Bone marrow (tissue), 2 donors: ENCODE measurements at regions not wholly inside any gene's neighbourhood (a gene's known extent, or its start where the extent isn't known, plus 50 kb on each side); places are given as distances from the start of the nearest gene placed in this dataset.

Experiments used
- DNase-seq, 2 donors: peaks; one replicate each; lab custom pipeline; 2025; lab: John Stamatoyannopoulos, UW

DNA sequence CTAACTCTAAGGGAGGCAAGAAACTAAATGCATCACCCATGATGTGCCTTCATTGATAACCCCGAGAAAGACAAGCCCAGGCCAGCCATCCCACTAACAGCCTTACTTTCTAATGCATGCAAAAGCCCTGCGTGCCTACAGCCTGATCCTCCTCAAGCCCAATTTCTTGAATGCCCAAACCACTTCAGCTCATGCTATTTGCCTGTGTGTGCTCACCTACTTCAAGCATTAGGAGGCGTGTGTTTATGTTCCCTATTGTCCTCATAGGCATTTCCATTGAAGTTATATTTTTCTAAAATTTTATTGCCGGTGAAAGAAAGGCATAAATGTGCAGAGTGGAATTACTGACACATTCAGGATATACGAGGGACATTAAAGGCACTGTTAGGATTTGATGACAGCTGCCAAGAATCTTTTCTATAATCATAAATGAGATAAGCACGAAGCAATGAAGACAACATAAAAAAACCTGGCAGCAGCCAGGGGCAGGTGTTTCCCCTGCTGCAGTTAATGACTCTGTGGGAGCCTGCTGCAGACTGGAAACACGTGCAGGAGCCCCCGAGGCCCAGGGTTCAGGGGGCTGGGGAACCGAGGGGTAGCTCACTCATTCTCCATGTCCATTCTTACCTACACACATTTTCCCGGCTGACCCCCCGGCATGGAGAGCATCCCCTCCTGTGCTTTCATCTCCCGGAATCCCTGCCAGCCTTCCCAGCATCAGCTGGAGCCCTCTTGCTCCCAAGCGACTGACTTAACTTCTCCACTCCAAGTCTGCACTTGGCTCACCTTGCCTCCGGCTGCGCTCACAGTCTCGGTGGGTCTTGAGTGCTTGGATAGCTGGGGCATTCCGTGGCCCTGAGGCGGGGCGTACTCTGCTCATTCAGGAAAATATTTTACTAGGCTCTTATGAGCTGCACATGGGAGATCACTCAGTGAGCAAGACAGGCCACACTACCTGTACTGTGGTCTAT lies 292.3 kb upstream of the SIX2 start:
- no peak for DNase-seq

- no peak for DNase-seq
These were observed 290.9 kb upstream of the SIX2 start for GRCh38 chr2:45300026-45300750.

- no peak for DNase-seq
These were observed 290.1 kb upstream of the SIX2 start for GRCh38 chr2:45299361-45299760.

DNA sequence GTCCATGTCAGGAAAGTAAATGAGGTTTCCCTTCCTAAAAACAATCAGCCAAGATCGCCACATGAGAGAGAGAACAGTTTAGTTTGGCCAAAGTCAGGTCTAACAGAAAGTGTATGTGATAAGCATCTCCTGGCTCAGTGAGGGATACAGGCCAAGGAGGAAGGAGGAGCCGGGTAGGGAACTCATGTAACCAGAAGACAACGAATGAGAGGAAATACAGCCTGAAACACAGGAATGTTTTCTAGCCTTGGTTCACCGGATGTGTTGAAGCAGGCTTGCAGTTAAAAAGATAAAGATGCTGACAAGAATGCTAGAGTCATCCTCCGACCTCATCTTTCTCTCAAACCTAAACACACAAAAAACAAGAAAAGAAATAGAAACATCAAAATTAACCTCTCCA lies 283.9 kb upstream of the SIX2 start:
- DNase-seq, result no peak

DNA sequence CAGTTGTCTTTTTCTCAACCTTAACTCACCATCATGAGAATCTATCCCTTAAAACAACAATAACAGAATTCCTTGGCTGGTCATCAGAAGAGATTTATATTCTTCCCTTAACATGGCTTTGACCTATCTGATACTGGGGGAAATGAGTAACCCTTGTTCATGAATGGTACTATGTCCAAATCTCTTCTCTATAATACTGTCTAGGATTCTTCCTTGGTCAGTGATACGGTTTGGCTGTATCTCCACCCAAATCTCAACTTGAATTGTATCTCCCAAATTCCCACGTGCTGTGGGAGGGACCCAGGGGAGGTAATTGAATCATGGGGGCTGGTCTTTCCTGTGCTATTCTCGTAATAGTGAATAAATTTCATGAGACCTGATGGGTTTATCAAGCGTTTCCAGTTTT lies 282.0 kb upstream of the SIX2 start:
- no peak for DNase-seq

DNA sequence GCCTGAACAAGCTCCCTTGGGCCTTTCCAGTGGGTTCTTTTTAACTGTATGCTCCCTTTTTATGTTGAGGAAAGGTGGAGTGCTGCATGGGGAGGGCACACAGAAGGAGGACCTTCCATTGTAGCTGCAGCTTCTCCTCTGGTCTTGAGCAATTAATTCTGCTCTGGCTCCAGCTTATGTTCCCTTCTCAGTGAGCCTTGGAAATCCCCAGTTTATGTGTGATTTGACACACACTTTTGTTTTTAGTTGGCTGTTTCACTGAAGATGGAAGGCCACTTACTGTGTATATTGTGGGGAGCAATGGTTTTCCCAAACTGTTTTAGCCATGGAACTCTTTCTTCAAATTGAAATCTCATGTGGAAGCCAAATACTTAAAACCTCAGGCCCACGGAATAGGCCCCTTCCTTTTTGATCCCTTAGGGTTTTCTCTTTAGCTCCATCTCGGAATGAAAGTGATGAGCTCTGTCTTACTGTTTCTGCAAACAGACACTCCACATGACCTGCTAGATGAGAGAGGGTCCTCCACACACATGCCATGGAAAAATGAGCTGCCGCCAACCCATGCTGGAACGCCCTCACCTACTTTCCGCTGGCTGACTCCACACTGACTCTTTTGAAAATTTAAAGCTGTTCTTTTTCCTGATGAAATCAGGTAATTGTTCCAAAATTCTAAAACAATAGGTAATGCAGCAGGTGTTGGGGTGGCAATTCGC lies 280.9 kb upstream of the SIX2 start:
- no peak for DNase-seq

DNA sequence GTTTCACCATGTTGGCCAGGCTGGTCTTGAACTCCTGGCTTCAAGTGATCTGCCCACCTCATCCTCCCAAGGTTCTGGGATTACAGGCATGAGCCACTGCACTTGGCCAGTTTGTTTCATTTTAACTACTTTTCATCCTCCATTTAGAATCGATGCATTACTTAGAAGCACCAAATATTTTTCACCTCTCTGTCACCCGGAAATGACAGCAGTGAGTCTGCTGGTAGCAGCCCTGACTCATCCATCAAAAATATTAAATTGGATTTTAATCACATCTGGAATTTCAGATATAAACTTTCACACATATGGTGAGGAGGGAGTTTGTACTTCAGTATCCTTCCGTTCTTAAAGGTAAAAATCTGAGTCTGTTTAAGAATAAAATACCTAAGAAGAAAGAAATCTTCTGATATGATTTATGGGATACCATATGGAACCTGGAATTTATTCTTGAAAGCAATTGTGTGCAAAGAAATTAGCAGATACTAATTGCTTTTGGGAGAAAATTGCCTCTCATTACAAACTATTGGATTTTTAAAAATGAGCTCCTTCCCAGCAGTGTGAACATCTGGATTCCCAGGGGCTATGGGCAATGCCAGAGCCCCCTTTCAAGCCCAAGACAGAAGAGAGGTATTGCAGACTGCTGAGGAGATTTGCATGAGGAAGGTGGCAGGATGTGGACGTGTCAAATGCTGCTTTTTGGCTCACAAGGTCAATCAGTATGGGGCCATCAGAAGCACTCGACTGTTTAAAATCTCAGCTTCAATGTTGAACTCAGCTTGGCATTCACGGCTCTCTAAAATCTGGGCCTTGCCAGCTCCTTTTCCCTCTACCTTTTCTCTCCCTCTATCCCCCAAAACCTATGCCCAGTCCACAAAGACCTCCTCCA lies 279.5 kb upstream of the SIX2 start:
- no peak for DNase-seq

DNA sequence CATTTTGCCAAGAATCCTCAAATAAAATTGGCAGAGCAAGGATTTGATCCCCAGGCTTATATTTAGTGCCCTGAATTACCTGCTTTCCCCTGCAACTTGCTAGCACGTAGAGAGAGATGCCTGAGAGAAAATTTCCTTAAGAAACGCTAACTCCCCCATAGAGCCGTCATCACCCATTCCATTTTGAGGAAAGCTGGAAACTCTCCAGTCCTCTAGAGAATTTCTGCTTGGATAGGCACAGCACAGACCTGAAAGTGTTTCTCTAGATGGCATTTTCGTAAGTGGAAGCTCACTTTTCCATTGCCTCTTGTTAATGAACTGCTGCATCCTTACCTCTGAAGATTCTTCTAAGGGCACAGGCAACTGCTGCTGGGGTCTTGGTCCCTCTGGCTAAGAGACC lies 277.8 kb upstream of the SIX2 start:
- no peak for DNase-seq

- no peak for DNase-seq
These were observed 276.6 kb upstream of the SIX2 start for GRCh38 chr2:45285771-45286390.

- DNase-seq, result no peak
These were observed 276.1 kb upstream of the SIX2 start for GRCh38 chr2:45285311-45285710.

GRCh38 chr2:45284621-45284995 lies 275.4 kb upstream of the SIX2 start:
- no peak for DNase-seq

DNA sequence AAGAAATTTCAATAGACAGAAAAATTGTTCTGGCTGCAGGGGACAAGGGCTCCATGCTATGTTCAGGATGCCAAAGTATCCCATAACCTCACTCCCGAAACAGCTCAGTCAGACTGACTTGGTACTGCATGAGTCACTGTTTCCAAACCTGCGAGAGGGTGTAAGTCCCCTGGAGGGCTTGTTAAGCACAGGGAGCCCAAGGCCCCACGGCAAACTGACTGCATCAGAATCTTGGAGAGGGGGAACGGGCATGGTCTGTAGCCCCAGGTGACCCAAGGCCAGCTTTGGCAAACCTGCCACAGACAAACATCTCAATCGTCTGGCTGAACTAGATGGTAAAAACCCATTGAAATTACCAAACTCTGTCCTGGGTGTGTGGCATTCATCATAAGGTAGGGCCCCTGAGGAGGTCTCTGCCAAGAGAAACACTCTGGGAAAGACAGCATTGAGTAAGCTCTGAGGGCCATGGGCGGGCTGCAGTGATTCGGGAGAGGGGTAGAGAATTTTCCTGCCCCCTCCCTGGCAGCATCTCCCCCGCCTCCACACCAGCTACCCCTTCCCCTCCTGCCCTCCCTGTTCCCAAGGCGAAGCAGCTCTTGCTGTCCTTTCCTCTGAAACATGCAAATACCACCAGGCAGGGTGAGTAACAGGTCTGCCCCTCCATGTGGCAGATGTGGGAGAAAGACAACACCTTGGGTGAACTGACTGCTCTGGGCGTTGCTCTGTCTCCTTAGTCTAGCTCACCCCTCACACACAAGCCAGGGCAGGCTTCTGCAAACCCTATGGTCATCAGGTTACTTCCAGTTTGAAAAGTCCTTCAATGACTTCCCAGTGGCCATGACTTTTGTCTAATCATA lies 274.7 kb upstream of the SIX2 start:
- no peak for DNase-seq

GRCh38 chr2:45282646-45283045 lies 273.4 kb upstream of the SIX2 start:
- no peak for DNase-seq

- no peak for DNase-seq
These were observed 272.1 kb upstream of the SIX2 start for GRCh38 chr2:45281311-45281710.

DNA sequence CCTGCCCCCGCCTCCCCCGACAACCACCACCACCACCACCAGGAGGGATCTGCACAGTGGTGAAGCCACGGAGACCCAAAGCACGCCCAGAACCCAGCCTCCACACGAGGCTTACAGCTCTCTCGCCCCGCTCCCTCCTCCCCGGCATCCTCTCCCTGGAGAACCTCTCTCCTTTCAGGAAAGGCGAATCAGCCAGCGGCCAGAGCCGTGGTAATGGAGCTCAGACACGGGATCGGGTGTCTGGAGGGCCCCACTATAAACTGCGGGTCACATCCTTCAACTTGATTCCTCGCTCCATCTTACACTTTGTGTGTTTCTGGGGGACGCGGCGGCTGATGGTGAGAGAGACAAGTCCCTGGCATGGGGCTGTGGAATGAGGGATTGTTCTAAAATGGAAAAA lies 271.5 kb upstream of the SIX2 start:
- DNase-seq, result no peak

GRCh38 chr2:45279356-45279755 lies 270.1 kb upstream of the SIX2 start:
- DNase-seq, result no peak

- no peak for DNase-seq
These were observed 269.3 kb upstream of the SIX2 start for GRCh38 chr2:45278365-45279078.

DNA sequence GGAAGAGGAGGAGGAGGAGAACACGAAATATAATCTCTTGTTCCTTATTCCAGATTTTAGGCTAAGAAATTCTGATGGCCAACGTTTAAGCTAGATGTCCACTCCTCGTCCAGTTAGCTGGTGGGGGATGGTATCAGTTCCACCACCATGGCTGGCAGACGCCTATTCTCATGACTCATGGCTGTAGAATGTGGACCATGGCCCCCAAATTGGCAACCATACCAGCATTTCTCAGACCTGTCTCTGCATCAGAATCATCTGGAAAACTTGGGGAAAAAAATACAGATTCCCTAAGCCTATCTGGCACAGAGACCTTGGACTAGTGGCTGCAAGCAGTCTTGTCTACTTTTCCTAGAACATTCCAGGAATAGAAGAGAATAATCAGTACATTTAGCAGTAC lies 267.7 kb upstream of the SIX2 start:
- no peak for DNase-seq

GRCh38 chr2:45275806-45276205 lies 266.6 kb upstream of the SIX2 start:
- DNase-seq, result no peak
